ENCODE measurements at regions not wholly inside any gene's neighbourhood (a gene's known extent, or its start where the extent isn't known, plus 50 kb on each side); places are given as distances from the start of the nearest gene placed in this dataset.
"Not testable (repeated sequence)": the region's sequence is repeated elsewhere in the genome, so short reads cannot be mapped to it uniquely, and the experiment has no call there.

DNA sequence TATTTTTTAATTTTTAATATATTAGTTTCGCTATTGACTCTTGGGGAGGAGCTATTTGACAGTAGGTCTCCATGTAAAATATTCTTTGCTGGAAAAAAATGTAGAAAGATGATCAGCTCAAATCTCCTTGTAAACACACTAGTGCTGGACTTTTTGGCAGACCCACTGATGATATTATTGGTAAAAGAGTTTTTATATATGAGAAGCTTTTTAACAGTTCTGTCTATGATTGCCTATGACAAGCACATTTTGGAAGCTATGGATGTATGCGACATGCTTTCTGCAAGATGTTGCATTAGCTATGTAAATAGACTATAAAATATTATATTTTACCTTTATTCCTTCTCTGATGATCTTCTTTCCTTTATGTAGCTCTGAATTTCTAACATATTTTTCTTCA, 928.5 kb downstream of the DNAJB9 start:
- no peak for DNase-seq

DNA sequence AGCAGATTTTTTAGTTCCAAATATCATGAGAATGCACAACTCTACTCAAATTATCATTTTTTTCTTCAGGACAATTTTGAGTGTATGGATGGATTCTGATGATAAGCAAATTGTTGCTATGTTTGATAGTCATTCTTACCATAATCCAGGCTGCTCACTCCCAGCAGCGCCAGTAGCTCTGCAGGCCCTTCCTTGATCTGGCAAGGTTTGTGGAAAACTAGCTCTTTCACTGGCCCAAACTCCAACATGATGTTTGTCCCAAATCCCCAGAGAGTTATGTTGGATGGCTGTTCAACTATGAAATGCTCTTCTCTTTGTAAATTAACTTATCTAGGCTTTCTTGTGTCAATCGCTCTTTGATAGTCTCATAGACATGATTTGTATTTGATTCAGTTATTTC, 933.7 kb downstream of the DNAJB9 start:
- no peak for DNase-seq

DNA sequence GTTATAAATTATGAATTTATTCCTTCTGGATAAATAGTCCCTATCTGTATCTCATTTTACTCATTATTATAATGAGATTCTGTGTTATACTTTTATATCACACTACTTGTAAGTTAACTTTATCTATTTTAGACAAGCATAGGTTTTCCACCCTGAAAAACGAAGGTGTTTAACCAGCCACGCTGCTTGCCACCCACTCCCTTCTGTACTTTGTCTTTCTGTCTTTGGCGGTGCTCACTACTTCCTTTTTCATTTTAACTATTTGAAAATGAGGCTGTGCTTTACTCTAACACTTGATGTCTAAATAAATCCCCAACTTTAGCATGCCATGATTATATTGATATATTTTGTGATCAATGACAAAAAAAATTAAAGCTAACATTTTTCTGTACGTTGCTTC, 952.9 kb downstream of the DNAJB9 start:
- no peak for DNase-seq

DNA sequence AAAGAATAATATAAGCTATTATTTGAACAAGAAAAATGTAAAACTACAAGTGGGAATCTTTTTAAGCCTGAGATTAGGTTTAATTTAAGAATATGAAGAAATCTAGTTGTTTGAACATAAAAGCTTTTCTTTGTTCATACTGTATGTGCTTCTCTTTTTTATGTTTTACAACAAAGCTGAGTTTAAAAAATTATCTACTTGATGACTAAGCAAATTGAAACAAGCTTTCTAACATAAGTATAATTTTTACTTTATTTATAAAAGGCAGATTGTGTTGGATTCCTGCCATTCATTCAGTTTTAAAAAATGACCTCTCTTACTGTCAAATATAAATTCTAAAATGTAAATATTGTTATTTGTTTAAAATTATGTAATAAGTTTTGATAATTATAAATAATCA, 958.2 kb downstream of the DNAJB9 start:
- no peak for DNase-seq

DNA sequence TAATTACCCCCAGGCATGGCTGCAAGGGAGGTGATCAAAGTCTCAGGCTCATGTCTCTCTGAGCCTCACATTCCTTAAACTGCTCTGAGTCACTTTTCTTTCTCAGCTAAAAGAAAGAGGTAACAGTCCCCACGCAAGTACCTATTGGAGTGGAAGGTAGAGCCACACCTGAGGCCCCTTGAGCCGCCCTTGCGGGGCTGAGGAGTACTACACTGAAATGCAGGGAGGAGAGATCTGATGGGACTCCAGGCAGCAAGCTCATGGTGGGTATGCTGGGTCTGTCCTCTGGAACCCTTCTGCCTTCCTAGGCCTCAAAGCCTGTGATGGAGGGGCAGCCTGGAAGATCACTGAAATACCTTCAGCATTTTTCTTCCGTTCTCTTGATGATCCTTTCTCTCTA, 960.0 kb downstream of the DNAJB9 start:
- DNase-seq = no peak

DNA sequence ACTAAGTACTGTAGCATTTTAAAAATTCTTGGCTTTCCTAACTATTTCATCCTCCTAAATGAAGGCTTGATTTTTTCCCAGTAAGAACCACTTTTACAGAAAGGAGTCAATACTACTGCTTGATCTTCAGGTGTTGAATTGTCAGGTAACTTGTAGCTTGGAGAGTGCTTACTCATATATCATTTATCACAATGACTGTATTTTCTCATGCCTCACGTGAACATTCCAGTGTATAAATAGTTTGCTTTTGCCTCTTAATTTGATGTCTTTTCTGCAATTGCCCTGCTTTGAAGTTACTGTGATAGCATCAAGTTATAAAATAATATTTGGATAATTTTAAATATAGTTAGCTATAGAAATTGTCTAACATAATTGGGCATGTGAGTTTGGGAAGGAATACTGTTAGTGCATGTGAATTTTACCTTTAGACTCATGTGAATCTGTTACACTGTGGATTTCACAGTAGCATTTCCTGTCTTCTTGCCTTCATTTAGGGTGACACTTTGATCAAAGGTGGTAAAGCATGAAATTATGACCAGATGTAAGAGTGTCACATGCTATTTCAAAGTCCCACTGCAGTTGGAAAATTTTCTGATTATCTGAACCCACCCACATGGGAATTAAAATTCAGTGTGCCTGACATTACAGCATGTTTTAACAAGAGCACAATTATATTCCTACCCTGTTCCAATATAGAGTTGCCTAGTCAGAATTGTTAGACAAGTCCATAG, 962.8 kb downstream of the DNAJB9 start:
- no peak for DNase-seq

DNA sequence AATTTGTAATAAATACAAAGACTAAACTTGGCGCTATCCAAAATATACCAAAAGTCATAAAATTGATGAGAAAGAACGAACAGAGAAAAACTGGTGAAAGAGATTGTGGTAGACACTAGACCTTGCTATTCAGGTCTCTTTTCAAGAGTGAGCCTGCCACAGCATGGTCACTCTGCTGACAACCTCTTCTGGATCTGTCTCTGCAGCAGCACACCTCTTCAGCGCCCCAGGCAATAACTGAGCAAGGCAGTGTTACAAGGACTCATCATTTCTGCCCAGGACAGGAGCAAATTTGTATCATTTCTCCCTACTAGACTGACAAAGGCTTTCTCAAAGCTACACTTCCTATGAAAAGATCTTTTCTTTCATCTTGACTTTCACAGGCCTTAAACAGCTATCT, 976.0 kb downstream of the DNAJB9 start:
- peak; percentile 75 for DNase-seq

DNA sequence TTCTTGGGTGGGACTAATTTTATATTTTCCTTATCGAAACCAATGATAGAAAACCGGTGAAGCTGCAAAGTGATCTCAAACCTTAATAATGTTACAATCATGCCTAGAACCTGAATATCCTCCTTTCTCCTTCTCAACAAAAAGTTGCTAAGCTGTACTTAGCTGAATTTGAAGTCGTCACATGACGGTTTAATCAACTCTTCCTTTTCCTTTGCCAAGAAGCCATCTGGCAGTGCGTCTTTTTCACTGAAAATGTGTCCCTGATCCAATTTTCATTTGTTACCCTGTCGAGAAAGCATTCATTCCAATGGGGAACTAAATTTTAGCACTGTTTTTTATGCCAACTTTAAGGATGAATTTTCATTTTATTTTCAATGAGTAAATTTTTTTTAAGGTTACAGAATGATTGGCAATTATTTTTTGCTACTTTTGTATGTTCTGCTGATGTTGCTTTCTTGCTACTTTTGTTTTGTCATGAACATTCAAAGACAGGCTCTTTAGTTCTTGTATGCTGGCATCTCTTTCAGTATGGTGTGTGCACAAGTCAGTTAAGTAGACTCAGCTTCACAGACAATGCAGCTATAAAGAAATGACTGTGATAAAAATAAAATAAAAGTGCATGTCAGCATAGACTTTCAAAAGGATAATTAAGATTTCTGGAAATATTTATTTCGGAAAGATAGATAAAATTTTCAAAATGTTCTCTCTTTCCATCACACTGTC, 980.0 kb downstream of the DNAJB9 start:
- DNase-seq = no peak

DNA sequence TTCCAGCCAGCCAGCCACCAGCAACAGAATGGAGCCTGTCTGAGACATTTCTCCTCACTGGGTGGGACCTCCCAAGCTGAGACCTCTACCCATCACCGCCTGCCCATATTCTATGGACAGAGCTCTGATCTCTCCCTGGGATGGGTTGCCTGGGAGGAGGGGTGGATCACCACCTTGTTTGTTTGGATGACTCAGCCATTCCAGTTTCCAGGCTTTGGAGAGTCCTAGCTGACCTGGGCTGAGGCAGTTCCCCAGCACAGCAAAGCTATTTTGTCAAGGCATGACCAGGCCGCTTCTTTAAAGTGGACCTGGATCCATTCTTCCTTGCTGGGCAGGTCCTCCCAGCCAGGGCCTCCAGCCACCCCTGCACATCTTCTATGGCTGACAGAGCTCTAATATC, 982.3 kb downstream of the DNAJB9 start:
- no peak for DNase-seq

DNA sequence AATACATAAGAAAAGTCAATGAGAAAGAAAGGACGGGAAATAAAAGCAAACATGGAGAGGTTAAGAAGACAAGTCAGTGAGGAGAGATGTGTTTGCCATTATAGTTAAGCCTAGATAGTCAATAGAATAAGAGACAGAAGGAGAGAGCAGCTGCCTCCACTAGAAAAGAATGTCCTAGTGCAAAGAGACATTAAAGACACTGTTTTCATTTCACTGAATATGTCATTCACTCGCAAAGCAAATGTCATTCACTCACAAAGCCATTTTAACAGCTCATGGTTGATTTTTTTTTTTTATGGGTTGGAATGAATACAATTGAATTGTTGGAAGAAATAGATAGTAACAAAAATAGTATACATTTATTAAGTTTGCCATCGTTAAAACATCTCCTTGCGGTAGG, 1007.6 kb downstream of the DNAJB9 start:
- DNase-seq = no peak

DNA sequence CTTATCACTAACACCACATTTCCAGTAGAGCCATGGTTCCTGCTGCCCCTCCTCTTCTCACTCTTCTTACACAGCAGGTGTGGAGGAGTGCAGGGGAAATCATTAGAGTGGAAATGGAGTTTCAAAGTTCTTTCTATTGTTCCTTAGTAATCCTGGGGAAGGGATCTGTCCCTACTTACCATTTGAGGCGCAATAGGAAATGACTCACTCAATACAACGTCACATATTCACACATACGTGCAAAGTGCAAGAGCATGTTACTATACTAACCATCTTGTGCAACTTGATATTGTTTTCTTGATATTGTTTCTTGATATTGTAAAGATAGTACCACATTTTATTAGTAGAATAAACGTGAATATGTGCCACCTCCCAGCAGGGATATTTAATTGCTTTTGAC, 1010.2 kb downstream of the DNAJB9 start:
- no peak for DNase-seq

DNA sequence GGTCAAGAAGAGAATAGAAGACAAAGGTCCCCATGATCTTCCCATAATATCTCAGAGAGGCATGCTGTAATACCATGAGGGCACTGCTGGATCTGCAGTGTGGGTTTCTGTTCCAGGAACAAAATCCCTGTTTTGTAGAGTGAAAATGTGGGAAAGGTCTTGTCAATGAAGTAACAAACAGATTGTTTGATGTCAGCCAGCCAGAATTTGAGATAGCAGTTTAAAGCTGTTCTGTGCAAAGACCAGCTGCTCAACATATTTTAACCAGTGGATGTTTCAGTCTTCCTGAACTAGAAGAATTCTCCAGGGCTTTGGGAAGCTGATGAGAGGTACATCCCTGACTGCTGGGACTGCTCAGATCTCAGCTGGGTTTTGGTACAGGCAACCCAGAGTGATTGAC, 1012.5 kb downstream of the DNAJB9 start:
- no peak for DNase-seq

DNA sequence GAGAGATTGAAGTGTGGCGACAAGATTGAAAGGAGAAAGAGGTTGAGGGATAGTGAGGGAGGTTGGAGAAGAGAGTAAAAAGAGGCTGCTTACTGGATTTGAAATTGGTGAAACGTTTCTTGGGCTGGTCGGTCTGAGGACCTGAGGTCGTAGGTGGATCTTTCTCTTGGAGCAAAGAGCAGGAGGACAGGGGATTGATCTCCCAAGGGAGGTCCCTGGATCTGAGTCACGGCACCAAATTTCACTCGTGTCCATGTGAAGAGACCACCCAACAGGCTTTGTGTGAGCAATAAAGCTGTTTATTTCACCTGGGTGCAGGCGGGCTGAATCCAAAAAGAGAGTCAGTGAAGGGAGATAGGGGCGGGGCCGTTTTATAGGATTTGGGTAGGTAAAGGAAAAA, 1027.3 kb downstream of the DNAJB9 start:
- DNase-seq = not testable (repeated sequence)

DNA sequence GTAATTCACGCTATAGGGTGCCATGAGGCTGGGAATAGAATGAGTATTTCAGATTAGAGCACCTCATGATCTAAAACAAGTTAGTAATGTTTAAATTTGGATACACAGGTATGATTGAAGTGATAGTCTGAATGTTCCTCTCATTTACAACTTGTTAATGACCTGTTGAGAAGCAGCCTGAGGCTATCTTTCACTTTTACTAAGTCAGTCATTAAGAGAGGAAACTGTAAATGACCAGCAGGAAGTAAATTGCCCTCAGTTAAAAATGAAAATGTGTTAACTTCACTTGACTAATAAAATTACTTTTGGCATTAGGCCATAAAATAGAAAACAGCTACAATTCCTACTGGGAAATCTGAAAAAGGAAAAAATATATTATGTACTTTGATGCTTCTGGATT, 1042.0 kb downstream of the DNAJB9 start:
- DNase-seq = no peak

DNA sequence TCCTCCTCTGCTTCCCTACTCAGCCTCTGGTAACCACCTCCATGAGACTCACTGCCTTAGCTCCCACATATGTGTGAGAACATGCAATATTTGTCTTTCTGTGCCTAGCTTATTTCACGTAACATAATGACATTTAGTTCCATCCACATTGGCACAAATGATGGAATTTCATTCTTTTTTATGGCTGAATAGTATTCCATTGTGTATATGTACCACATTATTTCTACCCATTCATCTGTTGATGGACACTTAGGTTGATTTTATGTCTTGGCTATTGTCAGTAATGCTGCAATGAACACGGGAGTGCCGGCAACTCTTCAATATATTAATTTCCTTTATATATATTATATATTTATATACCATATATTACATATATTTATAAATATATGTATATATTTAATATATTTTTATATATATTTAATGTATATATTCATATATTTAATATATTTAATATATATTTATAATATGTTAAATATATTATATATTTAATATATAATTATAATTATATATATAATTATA, 1046.9 kb downstream of the DNAJB9 start:
- no peak for DNase-seq

DNA sequence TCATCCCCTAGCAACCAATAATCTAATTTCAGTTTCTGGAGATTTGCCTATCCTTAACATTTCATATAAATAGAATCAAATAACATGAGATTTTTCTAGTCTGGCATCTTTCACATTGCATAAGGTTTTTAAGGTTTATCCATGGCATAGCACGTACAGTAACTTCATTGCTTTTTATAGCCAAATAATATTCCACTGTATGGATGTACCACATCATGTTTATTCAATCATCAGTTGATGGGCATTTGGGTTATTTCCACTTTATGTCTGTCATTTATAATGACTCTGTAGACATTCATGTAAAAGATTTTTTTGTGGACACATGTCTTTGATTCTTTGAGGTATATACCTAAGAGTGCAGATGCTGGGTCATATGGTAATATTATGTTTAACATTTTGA, 1052.6 kb downstream of the DNAJB9 start:
- DNase-seq = no peak

DNA sequence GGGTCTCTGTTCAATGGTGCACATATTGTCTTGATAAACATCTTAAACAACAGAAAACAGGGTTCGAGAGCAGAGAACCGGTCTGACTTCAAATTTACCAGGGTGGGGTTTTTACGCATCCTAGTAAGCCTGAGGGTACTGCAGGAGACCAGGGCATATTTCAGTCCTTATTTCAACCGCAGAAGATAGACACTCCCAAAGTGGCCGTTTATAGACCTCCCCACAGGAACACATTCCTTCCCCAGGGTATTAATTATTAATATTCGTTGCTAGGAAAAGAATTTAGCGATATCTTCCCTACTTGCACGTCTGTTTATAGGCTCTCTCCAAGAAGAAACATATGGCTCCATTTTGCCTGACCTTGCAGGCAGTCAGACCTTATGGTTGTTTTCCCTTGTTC, 1063.2 kb downstream of the DNAJB9 start:
- not testable (repeated sequence) for DNase-seq

DNA sequence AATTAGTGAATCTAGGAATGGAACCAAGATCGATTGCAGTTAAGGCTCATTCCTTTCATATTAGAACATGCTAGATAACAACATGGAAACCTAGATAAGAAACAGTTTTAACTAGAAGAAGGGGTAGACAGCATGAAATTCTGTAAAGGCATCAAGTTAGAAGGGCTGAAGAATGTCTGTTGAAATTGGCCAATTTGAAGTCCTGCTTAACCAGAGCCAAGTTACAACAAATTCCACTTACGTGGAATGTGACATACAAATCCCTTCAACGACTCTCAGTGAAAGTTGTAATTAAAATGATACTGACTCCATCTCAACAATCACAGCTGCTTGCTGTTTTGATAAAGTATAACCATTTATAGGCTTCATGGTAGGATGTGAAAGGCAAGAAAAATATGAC, 1065.7 kb downstream of the DNAJB9 start:
- no peak for DNase-seq

DNA sequence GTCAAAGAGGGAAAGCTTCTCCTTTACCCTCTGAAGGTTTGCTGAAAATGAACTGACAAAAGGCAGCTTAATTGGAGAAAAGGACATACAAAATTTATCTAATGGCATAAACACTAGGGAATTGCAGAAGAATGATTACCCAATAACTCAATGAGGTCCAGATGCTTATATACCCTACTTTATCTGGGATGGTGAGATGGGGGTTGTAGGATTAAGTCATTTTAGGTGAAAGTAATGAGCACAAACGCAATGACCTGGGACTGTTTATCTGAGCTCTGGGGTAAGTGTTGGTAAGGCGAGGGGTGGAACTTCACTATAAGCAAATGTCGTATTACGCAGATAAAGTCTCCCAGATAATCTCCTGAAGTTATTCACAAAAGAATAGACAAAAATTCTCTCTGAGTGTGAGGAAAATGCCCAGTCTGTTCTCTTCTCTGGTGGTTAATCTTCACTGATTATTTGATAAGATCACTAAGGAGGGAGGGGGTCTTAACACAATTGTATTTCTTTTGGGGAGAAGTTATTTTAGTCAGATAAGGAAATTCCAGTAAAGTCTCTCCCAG, 1067.8 kb downstream of the DNAJB9 start:
- no peak for DNase-seq

DNA sequence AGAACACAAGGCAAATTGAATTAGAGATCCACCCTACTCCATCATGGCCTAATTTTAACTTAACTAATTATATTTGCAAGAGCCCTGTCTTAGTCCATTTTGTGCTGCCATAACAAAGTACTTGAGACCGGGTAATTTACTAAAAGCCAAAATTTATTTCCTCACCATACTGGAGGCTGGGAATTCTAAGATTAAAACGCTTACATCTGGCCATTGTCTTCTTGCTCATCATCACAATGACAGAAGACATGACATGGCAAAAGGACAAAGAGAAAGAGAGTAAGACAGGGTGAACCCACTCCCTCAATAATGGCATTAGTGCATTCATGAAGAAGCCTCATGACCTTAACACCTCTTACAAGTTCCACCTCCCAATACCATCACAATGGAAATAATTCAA, 1068.6 kb downstream of the DNAJB9 start:
- no peak for DNase-seq

DNA sequence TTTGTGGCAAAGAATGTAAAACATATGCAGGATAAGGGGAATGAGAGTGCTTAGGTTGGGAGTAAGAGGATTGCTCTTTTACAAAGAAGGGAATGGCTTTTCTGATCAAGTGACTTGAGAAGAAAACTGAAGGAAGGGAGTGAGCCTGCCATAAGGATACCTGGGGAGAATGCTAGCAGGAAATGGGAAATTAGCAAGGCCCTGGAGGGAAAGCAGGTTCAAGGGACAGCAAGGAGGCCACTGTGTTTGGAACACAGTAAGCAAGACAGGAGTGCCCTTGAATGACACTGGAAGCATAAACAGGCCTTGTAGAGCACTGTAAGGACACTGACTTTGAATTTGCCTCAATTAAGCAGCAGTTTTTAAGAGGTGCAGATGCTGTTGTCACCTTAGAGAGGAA, 1069.9 kb downstream of the DNAJB9 start:
- DNase-seq = peak; percentile 58

DNA sequence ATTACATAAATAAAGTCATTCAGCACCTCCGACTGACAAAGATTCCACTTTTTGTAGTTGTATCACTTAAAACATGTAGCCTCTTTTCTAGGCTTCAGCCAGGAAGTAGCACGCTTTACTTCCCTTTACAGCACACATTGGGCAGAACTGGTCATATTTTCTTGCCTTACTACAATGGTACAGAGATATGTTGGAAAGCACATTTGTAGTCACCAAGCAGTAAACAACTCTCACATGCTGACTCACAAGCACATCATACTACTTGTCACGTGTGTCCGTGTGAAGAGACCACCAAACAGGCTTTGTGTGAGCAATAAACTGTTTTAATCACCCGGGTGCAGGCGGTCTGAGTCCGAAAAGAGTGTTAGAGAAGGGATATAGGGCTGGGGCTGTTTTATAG, 1071.8 kb downstream of the DNAJB9 start:
- DNase-seq = no peak

DNA sequence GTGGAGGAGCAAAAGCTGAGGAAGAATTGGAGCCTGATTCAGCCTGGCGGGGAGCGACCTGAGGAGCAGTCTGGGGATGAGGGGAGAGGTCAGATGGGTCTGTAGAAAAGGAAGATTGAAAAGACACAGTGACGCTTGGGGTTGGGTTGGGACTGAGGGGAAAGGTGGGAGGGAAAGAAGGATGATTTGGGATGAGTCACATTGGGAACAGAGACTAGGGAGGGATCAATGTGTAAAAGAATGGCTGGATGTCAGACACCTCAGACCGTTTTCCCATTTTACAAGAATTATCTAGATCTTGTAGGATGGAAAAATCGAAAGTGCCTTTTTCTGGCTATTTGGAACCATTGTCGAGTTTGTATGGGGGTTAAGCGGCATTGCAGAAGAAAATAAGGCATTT, 1076.5 kb downstream of the DNAJB9 start:
- no peak for DNase-seq

DNA sequence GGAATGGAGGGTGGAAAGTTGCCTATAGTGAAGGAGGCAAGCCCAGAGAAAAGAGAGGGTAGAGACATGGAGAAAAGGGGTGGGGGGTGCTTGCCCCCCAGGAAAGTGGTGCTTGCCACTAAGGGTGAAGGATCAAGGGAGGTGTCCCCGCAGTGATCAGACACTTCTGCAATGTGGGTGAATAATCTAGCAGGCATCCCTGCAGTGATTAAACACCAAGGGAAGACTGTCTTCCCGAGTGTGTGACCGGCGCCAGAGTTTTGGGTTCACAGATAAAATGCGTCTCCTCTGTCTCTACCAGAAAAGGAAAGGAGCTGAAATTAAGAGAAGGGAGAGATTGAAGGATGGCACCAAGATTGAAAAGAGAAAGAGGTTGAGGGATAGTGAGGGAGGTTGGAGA, 1076.9 kb downstream of the DNAJB9 start:
- DNase-seq = not testable (repeated sequence)

All from islet precursor cell (in vitro differentiated cells).